Stomach (tissue), 8 donors: ENCODE measurements at regions not wholly inside any gene's neighbourhood (a gene's known extent, or its start where the extent isn't known, plus 50 kb on each side); places are given as distances from the start of the nearest gene placed in this dataset.

Experiments used
- DNase-seq, 2 donors: peaks; one replicate each; pipeline versions ENCODE4 v3.0.0 to v3.0.0-alpha.2; 2013 to 2019
- H3K27ac ChIP-seq, 5 donors: fragments of 200-600 bp in 4 of 5; sonication (generic) in 4 of 5; one replicate each; pipeline ENCODE4 v1.5.1; 2013 to 2019; ENCODE audit warnings: mild to moderate bottlenecking in 1 of 5, moderate library complexity in 1 of 5
- H3K27me3 ChIP-seq, 3 donors: fragments of 200-600 bp; sonication (generic); one replicate each; pipeline ENCODE4 v1.5.1; 2017 to 2019; ENCODE audit warnings: mixed run types in 1 of 3
- H3K36me3 ChIP-seq, 4 donors: fragments of 200-600 bp; sonication (generic); 1 replicate in 3 of 4; 2 replicates in 1 of 4; pipeline ENCODE4 v1.5.1; 2016 to 2019
- H3K4me1 ChIP-seq, 4 donors: fragments of 200-600 bp; sonication (generic); one replicate each; pipeline ENCODE4 v1.5.1; 2016 to 2019
- H3K4me3 ChIP-seq, 4 donors: fragments of 200-600 bp; sonication (generic) in 3 of 4; one replicate each; pipeline ENCODE4 v1.5.1; 2016 to 2019; ENCODE audit warnings: mild to moderate bottlenecking in 1 of 4
- H3K9me3 ChIP-seq, 4 donors: fragments of 200-600 bp; sonication (generic); one replicate each; pipeline ENCODE4 v1.5.1; 2016 to 2019
- CTCF ChIP-seq, 7 experiments: fragments of 450-650 bp in 4 of 7; fragments of 200-600 bp in 3 of 7; sonication (generic) in 3 of 7; IDR thresholded peaks; one replicate each; pipeline ENCODE4 v1.5.1; 2016 to 2019; ENCODE audit warnings: antibody characterized with exemption in 7 of 7, control low read depth in 2 of 7, mild to moderate bottlenecking in 1 of 7
- EP300 ChIP-seq: sonication (generic); formaldehyde crosslinking; IDR thresholded peaks from one replicate; pipeline ENCODE4 v1.6.1; 2017; ENCODE audit warnings: antibody characterized with exemption
- POLR2A ChIP-seq, 4 donors: fragments of 450-650 bp; IDR thresholded peaks; one replicate each; pipeline ENCODE4 v1.6.1; 2016; ENCODE audit warnings: antibody characterized with exemption in 4 of 4, control low read depth in 2 of 4, mild to moderate bottlenecking in 1 of 4, moderate library complexity in 1 of 4
- POLR2AphosphoS5 ChIP-seq, 3 donors: sonication (generic); formaldehyde crosslinking; IDR thresholded peaks; one replicate each; pipeline ENCODE4 v1.6.1; 2016; ENCODE audit warnings: antibody characterized with exemption in 3 of 3
- WGBS, 5 donors: extraction: QIAGEN DNeasy Blood & Tissue Kit in 3 of 5; methylation state at CpG; one replicate each; pipeline versions ENCODE4 v1.1.5 to v1.1.7; 2013 to 2018; 5-methylcytosine and 5-hydroxymethylcytosine counted together
- intact Hi-C: fragments of 100-400 bp; cut with DNase I; formaldehyde crosslinking; loops from one replicate; pipeline ENCODE4 v1.15.1; 2023; ENCODE audit warnings: low total_unique reads
- donor health status: healthy with polysubstance abuse.
- donor health status: Bipolar disorder and iron deficiency.
- donor health status: healthy.

GRCh38 chr9:31677877-31678276 is 706.6 kb upstream of the ACO1 start:
- H3K36me3 ChIP-seq, result no peaks in the 10 kb centered on the region
- TF ChIP-seq POLR2AphosphoS5 (IDR thresholded peaks at IDR 0.05) (no peak), POLR2A (IDR thresholded peaks at IDR 0.05) (no peak), CTCF (IDR thresholded peaks at IDR 0.05) (no peak), EP300 (no peak)
- intact Hi-C loops, result no loop called here
- no peaks in the 10 kb centered on the region for H3K27me3 ChIP-seq
- no peak overlapping the region for H3K4me3 ChIP-seq
- 62 to 90% (median 70%) methylated on average over 2 of the region's 2 CpGs for WGBS, 5 donors
- H3K9me3 ChIP-seq, result no peaks in the 10 kb centered on the region
- no peak overlapping the region for H3K27ac ChIP-seq
- H3K4me1 ChIP-seq, result no peaks in the 10 kb centered on the region
- no peak for DNase-seq

- H3K36me3 ChIP-seq, result no peaks in the 10 kb centered on the region
- no peaks in the 10 kb centered on the region for H3K27me3 ChIP-seq
- intact Hi-C loops, result no loop called here
- TF ChIP-seq POLR2A (IDR thresholded peaks at IDR 0.05) (no peak), CTCF (IDR thresholded peaks at IDR 0.05) (no peak), EP300 (no peak), POLR2AphosphoS5 (IDR thresholded peaks at IDR 0.05) (no peak)
- no peak overlapping the region for H3K4me3 ChIP-seq
- no peaks in the 10 kb centered on the region for H3K9me3 ChIP-seq
- 64 to 78% (median 70%) methylated on average over 2 of the region's 2 CpGs for WGBS, 5 donors
- no peak overlapping the region for H3K27ac ChIP-seq
- no peaks in the 10 kb centered on the region for H3K4me1 ChIP-seq
- DNase-seq, result peak in 1 of 2 donors; percentile 22
Observed at GRCh38 chr9:31683116-31683515, 701.3 kb upstream of the ACO1 start.

GRCh38 chr9:31697956-31698355 is 686.5 kb upstream of the ACO1 start:
- no peaks in the 10 kb centered on the region for H3K4me1 ChIP-seq
- intact Hi-C loops, result no loop called here
- DNase-seq, result no peak
- H3K36me3 ChIP-seq, result no peaks in the 10 kb centered on the region
- H3K9me3 ChIP-seq, result no peaks in the 10 kb centered on the region
- H3K27me3 ChIP-seq, result no peaks in the 10 kb centered on the region
- H3K4me3 ChIP-seq, result no peak overlapping the region
- 38 to 68% (median 46%) methylated on average over 2 of the region's 2 CpGs for WGBS, 5 donors
- H3K27ac ChIP-seq, result no peak overlapping the region
- TF ChIP-seq EP300 (no peak), CTCF (IDR thresholded peaks at IDR 0.05) (no peak), POLR2AphosphoS5 (IDR thresholded peaks at IDR 0.05) (no peak), POLR2A (IDR thresholded peaks at IDR 0.05) (no peak)

- no peak for DNase-seq
- no peaks in the 10 kb centered on the region for H3K36me3 ChIP-seq
- H3K4me1 ChIP-seq, result no peaks in the 10 kb centered on the region
- H3K9me3 ChIP-seq, result no peaks in the 10 kb centered on the region
- H3K27ac ChIP-seq, result no peak overlapping the region
- no peak overlapping the region for H3K4me3 ChIP-seq
- no peaks in the 10 kb centered on the region for H3K27me3 ChIP-seq
- TF ChIP-seq CTCF (IDR thresholded peaks at IDR 0.05), result no peak
- TF ChIP-seq EP300, result no peak
- TF ChIP-seq POLR2AphosphoS5 (IDR thresholded peaks at IDR 0.05), result no peak
- TF ChIP-seq POLR2A (IDR thresholded peaks at IDR 0.05), result no peak
- intact Hi-C loops, result no loop called here
Observed at GRCh38 chr9:31699836-31700235, 684.6 kb upstream of the ACO1 start.
